Upper lobe of left lung (tissue), 4 donors: ENCODE measurements at regions not wholly inside any gene's neighbourhood (a gene's known extent, or its start where the extent isn't known, plus 50 kb on each side); places are given as distances from the start of the nearest gene placed in this dataset.

Source experiments
- CTCF ChIP-seq, 6 experiments: fragments of 450-650 bp in 4 of 6; fragments of 200-600 bp in 2 of 6; sonication (generic) in 2 of 6; IDR thresholded peaks; one replicate each; pipeline ENCODE4 v1.5.1; 2016 to 2019; ENCODE audit warnings: antibody characterized with exemption in 6 of 6
- POLR2AphosphoS5 ChIP-seq, 2 donors: sonication (generic); formaldehyde crosslinking; IDR thresholded peaks; one replicate each; pipeline ENCODE4 v1.5.1; 2017; ENCODE audit warnings: antibody characterized with exemption in 2 of 2

GRCh38 chr5:67985686-67986387 lies 229.7 kb upstream of the PIK3R1 start:
- TF ChIP-seq POLR2AphosphoS5 (IDR thresholded peaks at IDR 0.05) (no peak), CTCF (IDR thresholded peaks at IDR 0.05) (no peak)
